Effector memory CD4-positive, alpha-beta T cell (primary cell): ENCODE measurements at regions not wholly inside any gene's neighbourhood (a gene's known extent, or its start where the extent isn't known, plus 50 kb on each side); places are given as distances from the start of the nearest gene placed in this dataset.

Experiments used
- DNase-seq, 3 donors: peaks; one replicate each; pipeline ENCODE4 v3.0.0-alpha.2; 2020
- H3K27ac ChIP-seq: 2 replicates; pipeline ENCODE4 v1.7.0; 2013; ENCODE audit warnings: mild to moderate bottlenecking, low read length, moderate library complexity; ENCODE audit not compliant: insufficient read depth, poor library complexity, severe bottlenecking
- H3K27me3 ChIP-seq: replicated peaks from 2 replicates; pipeline ENCODE4 v1.7.0; 2013; ENCODE audit warnings: mild to moderate bottlenecking, low read length; ENCODE audit not compliant: insufficient read depth, control insufficient read depth, poor library complexity, severe bottlenecking
- H3K36me3 ChIP-seq: 2 replicates; pipeline ENCODE4 v1.7.0; 2013; ENCODE audit warnings: mild to moderate bottlenecking, low read length, moderate library complexity; ENCODE audit not compliant: control insufficient read depth, insufficient read depth
- H3K4me1 ChIP-seq: 2 replicates; pipeline ENCODE4 v1.7.0; 2013; ENCODE audit warnings: low read length, mild to moderate bottlenecking; ENCODE audit not compliant: control insufficient read depth, insufficient read depth, poor library complexity, severe bottlenecking
- H3K4me3 ChIP-seq: 2 replicates; pipeline ENCODE4 v1.7.0; 2013; ENCODE audit warnings: low read length, low read depth, mild to moderate bottlenecking; ENCODE audit not compliant: insufficient read depth, poor library complexity, severe bottlenecking
- H3K9me3 ChIP-seq: 2 replicates; pipeline ENCODE4 v1.7.0; 2013; ENCODE audit warnings: mild to moderate bottlenecking, low read length, moderate library complexity; ENCODE audit not compliant: control insufficient read depth

DNA sequence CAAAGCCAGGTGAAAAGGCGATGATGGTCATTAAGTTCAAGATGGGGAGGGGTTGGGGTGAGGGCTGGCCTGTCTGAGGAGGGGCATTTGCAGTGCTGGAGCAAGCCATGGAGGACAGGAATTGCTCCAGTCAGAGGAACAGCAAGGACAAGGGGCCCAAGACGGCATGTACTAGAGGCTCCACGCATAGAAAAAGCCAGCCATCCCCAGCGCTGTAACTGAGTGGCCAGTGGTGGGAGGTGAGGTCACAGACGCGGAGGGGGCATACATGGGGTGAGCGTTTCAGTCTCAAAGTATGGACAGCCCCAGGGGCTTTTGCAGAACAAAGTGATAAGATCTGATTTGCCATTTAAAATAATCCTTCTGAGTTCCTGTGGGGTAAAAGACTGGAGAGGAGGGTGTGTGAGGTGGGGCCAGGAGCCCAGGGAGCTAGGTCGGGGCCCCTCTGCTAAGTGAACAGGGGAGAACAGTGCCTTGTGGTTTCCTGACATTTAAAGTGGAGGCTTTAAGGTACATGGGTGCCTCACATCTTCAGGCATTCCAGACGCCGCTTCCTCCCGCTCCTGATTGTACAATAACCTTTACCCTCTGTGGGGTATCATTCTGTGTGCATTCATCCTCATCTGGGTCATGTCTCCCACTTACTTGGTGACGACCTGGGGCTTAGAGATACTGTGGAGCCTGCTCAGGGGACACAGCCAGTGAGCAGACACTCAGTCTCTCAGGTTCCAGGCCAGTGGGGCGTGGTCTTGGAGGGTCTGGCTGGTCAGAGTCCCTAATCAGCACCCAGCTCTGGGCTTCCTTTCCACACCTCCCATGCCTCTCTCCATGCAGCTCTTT, 105.6 kb upstream of the GPR26 start:
- Histone ChIP-seq H3K9me3 (no peaks in the 10 kb centered on the region), H3K36me3 (no peaks in the 10 kb centered on the region), H3K4me1 (peaks cover 4% of the 10 kb centered on the region), H3K27ac (no peak overlapping the region), H3K4me3 (no peak overlapping the region), H3K27me3 (no peaks in the 10 kb centered on the region)
- DNase-seq, result no peak

DNA sequence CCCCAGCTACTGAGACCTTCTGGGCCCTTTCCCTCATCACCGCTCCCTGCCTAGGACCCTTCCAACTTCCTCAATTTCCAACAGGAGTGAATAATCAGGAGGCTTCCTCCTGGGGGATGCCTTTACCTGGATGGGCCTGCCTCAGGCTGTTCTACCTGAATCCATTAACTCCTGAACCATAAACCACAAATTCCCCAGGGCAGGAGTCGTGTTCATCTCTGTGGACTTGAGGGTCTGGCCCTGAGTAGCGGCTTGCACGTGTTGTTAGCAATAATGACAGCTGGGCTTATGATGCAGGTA, 105.1 kb upstream of the GPR26 start:
- Histone ChIP-seq H3K36me3 (no peaks in the 10 kb centered on the region), H3K4me1 (peaks cover 4% of the 10 kb centered on the region), H3K4me3 (no peak overlapping the region), H3K27me3 (no peaks in the 10 kb centered on the region), H3K9me3 (no peaks in the 10 kb centered on the region), H3K27ac (no peak overlapping the region)
- DNase-seq, result no peak

DNA sequence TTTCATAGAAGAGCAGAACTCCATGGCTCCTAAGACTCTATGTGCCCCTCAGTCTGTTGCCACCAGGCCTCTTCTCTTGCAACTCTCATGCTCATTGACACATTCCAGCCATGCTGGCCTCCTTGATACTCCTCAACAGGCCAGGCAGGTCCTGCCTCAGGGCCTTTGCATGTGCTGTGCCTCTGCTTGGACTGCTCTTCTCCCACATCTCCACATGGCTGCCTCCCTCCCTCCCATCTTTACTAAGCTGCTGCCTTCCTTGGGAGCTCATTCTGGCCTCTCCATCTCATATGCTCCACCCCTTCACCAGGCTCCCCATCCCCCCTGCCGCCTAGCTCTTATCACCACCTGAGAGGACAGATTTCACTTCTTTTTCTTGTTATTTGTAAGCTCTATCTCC, 103.8 kb upstream of the GPR26 start:
- H3K9me3 ChIP-seq, result no peaks in the 10 kb centered on the region
- no peak for DNase-seq
- H3K36me3 ChIP-seq, result no peaks in the 10 kb centered on the region
- no peak overlapping the region for H3K27ac ChIP-seq
- H3K27me3 ChIP-seq, result no peaks in the 10 kb centered on the region
- peaks cover 4% of the 10 kb centered on the region for H3K4me1 ChIP-seq
- H3K4me3 ChIP-seq, result no peak overlapping the region

DNA sequence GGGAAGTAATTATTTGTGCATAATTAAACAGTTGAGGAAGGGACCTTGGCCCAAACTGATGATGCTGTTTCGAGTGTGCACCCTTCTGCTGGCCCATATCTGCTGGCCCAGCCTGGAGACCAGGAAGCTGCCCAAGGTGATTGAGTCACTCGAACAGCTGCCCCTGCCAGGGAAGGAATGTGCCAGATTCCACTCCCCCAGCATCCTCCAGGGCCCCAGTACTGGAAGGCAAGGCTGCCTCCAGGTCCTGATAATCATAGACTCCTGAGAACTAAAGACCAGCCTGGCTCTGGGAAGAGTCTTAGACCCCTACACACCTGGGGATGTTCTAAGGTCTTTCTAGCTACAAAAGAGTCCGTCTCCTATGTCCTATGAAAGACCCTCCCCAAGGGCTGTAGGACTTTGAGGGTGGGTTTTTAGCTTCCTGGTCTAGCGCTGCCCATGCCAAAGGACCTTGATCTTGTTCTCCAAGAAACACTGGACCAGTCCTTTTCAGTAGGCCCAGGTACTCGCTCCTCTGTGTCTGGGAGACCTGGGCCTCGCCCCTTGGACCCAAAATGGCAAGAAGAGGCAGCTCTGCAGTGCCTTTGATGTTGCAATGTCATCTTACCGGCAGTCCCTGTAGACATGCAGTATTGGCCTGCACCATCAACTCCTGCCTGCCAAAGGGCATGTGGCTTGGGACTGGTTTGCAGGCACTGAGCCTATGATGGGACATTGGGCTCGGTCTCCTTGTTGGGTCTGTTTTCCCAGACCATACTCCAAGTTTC, 103.2 kb upstream of the GPR26 start:
- no peaks in the 10 kb centered on the region for H3K9me3 ChIP-seq
- H3K36me3 ChIP-seq, result no peaks in the 10 kb centered on the region
- H3K4me3 ChIP-seq, result no peak overlapping the region
- peaks cover 4% of the 10 kb centered on the region for H3K4me1 ChIP-seq
- no peak for DNase-seq
- no peak overlapping the region for H3K27ac ChIP-seq
- no peaks in the 10 kb centered on the region for H3K27me3 ChIP-seq

DNA sequence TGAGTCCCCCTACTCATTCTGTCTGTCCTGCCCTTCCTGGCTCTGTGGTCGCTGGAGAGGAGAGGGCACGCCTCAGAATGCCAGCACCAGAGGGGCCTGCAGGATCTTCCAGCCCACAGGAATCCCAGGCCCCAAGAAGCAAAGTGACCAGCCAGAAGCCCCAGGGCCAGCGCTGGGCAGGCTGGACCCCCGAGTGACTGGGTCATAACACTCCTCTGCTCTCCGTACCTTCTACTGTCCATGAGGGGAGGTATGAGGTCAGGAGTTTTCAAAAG, 102.6 kb upstream of the GPR26 start:
- H3K9me3 ChIP-seq, result no peaks in the 10 kb centered on the region
- DNase-seq, result no peak
- H3K36me3 ChIP-seq, result no peaks in the 10 kb centered on the region
- no peak overlapping the region for H3K27ac ChIP-seq
- peaks cover 4% of the 10 kb centered on the region for H3K4me1 ChIP-seq
- H3K4me3 ChIP-seq, result no peak overlapping the region
- H3K27me3 ChIP-seq, result no peaks in the 10 kb centered on the region

DNA sequence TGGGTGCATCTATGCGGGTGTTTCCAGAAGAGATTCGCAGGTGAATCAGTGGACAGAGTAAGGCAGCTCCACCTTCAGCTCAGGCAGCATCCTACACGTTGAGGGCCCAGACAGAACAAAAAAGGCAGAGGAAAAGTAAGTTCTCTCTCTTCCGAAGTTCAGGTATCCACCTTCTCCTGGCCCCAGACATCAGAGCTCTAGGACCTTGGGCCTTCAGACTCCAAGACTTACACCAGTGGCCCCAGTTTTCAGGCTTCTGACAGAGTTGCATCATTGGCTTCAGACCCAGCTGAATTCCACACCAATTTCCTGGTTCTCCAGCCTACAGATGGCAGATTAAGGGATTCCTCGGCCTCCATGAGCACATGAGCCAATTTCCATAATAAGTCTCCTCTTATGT, 102.2 kb upstream of the GPR26 start:
- H3K27ac ChIP-seq, result no peak overlapping the region
- H3K4me3 ChIP-seq, result no peak overlapping the region
- H3K36me3 ChIP-seq, result no peaks in the 10 kb centered on the region
- H3K9me3 ChIP-seq, result no peaks in the 10 kb centered on the region
- H3K27me3 ChIP-seq, result no peaks in the 10 kb centered on the region
- peaks cover 4% of the 10 kb centered on the region for H3K4me1 ChIP-seq
- DNase-seq, result no peak

DNA sequence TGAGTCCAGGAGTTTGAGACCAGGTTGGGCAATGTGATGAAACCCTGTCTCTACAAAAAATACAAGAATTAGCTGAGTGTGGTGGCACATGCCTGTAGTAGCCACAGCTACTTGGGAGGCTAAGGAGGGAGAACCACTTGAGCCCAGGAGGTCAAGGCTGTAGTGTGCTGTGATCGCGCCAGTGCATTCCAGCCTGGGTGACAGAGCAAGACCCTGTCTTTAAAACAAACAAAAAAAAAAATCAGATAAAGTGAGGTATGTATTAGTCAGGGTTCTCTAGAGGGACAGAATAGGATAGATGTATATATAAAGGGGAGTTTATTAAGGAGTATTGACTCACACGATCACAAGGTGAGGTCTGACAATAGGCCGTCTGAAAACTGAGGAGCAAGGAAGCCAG, 101.5 kb upstream of the GPR26 start:
- Histone ChIP-seq H3K9me3 (no peaks in the 10 kb centered on the region), H3K4me1 (no peaks in the 10 kb centered on the region), H3K27ac (no peak overlapping the region), H3K4me3 (no peak overlapping the region), H3K36me3 (no peaks in the 10 kb centered on the region), H3K27me3 (no peaks in the 10 kb centered on the region)
- no peak for DNase-seq

DNA sequence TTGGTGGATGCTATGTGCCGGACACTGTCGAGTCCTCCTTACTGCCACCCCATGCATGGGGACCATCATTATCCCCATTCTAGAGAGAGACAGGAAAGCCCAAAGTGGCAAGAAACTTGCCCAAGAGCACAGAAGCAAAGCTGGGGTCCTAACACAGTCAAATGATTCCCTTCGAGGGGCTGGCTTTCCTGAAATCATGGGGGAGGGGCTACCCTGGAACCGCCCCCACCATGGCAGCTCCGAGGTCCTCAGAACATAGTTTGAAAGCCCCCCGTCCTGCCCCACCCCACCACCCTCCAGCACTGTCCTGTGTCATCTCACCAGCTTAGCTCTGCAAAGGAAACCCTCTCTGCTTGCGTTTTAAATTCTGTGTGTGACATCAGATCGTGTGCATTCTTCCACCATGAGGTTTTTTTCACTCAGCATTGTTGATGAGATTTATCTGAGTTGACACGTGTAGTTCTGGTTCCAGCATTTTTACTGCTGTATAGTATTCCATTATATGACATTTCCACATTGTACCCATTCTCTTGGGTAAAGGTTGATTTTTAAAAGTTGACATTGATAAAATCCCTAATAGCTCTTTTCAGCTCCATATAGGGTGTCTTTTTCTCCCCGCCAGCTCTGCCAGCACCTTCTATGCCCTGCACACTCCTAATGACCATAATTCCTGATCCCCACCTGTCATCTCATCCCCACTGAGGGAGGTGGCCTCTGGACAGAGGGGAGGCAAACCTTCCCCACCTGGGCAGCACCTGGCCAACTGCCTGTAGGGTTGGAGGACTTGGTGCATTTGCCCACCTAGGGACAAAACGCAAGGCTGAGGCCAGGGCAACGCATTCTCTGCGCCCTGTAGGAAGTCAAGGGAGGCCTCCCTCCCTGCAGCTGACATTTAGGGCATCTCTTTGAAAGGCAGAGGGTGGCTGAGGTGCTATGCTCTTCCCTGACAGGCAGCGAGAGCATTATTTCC, 100.2 kb upstream of the GPR26 start:
- no peak overlapping the region for H3K4me3 ChIP-seq
- H3K27ac ChIP-seq, result no peak overlapping the region
- H3K36me3 ChIP-seq, result no peaks in the 10 kb centered on the region
- DNase-seq, result no peak
- no peaks in the 10 kb centered on the region for H3K27me3 ChIP-seq
- H3K4me1 ChIP-seq, result no peaks in the 10 kb centered on the region
- no peaks in the 10 kb centered on the region for H3K9me3 ChIP-seq

DNA sequence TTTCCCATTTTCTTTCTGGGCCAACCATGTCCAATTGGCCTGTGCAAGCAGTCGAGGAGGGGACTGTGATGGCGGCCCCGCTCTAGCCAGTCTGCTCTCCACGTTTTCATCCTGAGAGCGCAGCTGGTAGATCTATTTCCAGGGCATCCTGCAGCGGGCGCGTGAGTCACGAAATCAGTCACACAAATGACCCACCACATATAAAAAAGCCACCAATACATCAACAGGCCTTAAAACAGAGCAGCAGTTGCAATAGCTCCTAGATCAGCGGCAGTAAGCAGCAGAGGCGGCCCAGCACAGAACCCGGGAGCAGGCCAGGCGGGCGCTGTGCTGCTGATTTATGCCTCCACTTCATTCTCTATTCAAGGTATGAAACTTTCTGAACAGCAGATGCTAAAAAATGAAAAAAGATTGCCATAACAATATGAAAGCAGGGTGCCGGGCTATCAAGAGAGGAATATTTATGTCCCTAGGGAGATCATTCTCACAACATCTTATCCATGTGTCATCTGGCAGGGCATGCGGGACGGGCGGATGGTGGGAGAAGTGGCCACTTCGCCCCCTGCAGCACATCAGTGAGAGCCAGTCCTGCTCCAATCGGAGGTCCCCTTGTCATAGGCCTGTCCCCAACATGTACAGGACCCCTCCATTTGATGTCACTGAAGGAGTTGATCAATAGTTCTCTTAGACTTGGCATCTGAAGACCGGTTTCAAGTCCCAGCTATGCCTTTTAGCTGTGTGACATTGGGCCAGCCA, 98.0 kb upstream of the GPR26 start:
- Histone ChIP-seq H3K9me3 (no peaks in the 10 kb centered on the region), H3K36me3 (no peaks in the 10 kb centered on the region), H3K4me3 (no peak overlapping the region), H3K27me3 (no peaks in the 10 kb centered on the region), H3K4me1 (no peaks in the 10 kb centered on the region), H3K27ac (no peak overlapping the region)
- no peak for DNase-seq
